ENCODE measurements at regions not wholly inside any gene's neighbourhood (a gene's known extent, or its start where the extent isn't known, plus 50 kb on each side); places are given as distances from the start of the nearest gene placed in this dataset.

DNA sequence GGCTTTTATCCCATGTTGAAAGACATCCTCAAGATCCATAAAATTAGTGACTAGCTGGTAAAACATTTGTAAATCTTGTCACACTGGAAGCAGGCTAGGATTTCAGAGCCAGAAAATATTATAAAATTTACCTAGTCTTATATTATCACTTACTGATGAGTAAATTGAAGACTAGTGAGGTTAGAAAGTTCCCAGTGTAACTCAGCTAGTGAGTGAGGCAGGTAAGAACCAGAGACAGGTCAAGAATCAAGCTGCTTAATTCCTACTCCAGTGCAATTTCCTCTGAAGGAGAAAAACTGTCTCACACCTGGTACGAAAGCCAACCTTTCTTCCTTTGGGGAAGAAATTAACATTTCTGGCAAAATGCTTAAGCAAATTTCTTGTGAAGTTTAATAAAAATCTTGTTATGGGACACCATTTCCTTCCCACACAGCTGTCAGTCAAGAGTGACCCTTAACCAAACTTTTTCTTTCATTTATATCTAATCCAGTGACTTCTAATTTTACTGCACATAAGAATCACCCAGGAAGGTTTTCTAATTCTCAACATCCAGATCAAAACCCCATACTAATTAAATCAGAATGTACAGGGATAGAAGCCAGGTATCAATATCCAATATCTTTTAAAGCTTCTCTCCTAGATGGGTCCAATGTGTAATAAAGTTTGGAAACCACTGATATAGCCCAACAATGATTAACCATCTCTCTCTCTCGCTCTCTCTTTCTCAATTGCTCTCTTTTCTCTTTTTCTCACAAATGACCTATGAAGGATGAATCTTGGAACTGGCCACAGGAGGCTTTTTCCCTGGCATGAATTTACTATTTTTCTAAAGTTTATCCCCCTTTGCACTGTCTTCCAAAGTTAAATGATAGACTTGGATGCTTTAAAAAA lies 264.3 kb upstream of the SLC39A10 start:
- H3K9ac ChIP-seq (ENCODE audit: low read length) = no peak overlapping the region
- no peaks in the 10 kb centered on the region for H3K9me3 ChIP-seq (ENCODE audit: low read length)
- H3K4me3 ChIP-seq (ENCODE audit: low read depth in 1 of 2, low read length in 2 of 2) = no peak overlapping the region
- H3K27ac ChIP-seq (ENCODE audit: low read depth, low read length) = no peak overlapping the region
- no peaks in the 10 kb centered on the region for H3K4me1 ChIP-seq (ENCODE audit: insufficient read depth, low read length)
- no peaks in the 10 kb centered on the region for H3K27me3 ChIP-seq (ENCODE audit: control insufficient read depth in 1 of 2, insufficient read depth in 2 of 2, low read length in 2 of 2)
- H3K36me3 ChIP-seq (ENCODE audit: insufficient read depth, low read length) = no peaks in the 10 kb centered on the region

DNA sequence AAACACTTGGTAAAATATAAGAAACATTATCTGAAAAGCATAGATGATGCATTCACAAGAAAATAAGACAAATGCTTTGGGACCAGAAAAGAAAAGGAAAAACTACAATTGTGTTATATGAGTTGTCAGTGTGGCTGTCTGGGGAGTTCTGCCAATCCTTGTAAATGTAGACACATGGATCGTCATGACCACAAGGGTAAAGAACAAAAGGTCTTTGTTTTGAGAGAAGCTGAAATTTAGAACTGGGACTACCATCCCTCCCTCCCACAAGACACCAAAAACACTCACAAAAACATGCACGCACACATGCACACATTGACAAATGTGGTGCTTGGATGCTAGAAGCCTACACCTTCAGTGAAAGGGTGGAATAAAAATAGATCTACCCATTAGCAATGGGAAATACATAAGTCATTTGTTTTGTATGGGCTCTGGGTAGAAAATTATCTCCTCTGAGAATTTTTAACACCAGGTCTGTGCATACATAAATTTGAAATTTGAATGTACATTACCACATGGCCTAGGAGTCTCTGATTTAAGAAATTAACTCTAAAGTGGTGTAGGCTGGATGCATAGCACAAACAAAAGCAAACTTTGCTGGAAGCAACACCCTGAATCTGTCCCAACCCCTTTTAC lies 266.2 kb upstream of the SLC39A10 start:
- H3K27ac ChIP-seq (ENCODE audit: low read depth, low read length) = no peak overlapping the region
- no peaks in the 10 kb centered on the region for H3K36me3 ChIP-seq (ENCODE audit: insufficient read depth, low read length)
- H3K9me3 ChIP-seq (ENCODE audit: low read length) = no peaks in the 10 kb centered on the region
- no peaks in the 10 kb centered on the region for H3K27me3 ChIP-seq (ENCODE audit: control insufficient read depth in 1 of 2, insufficient read depth in 2 of 2, low read length in 2 of 2)
- H3K9ac ChIP-seq (ENCODE audit: low read length) = no peak overlapping the region
- H3K4me3 ChIP-seq (ENCODE audit: low read depth in 1 of 2, low read length in 2 of 2) = no peak overlapping the region
- H3K4me1 ChIP-seq (ENCODE audit: insufficient read depth, low read length) = no peaks in the 10 kb centered on the region

DNA sequence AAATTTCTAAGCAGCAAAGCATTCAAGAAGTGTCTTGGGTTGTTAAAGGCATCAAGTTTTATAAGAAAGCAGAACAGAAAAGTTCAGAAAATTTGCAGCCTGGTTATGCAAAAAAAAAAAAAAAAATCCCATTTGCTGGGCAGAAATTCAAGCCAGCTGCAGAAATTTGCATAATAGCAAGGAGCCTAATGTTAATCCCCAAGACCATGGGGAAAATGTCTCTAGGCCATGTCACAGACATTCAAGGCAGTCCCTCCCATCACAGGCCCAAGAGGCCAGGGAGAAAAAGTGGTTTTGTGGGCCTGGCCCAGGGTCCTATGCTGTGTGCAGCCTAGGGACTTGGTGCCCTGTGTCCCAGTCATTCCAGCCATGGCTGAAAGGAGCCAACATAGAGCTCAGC lies 269.0 kb upstream of the SLC39A10 start:
- Histone ChIP-seq H3K4me3 (ENCODE audit: low read depth in 1 of 2, low read length in 2 of 2) (no peak overlapping the region), H3K9ac (ENCODE audit: low read length) (no peak overlapping the region), H3K4me1 (ENCODE audit: insufficient read depth, low read length) (no peaks in the 10 kb centered on the region), H3K36me3 (ENCODE audit: insufficient read depth, low read length) (no peaks in the 10 kb centered on the region), H3K9me3 (ENCODE audit: low read length) (no peaks in the 10 kb centered on the region), H3K27ac (ENCODE audit: low read depth, low read length) (no peak overlapping the region), H3K27me3 (ENCODE audit: control insufficient read depth in 1 of 2, insufficient read depth in 2 of 2, low read length in 2 of 2) (no peaks in the 10 kb centered on the region)

DNA sequence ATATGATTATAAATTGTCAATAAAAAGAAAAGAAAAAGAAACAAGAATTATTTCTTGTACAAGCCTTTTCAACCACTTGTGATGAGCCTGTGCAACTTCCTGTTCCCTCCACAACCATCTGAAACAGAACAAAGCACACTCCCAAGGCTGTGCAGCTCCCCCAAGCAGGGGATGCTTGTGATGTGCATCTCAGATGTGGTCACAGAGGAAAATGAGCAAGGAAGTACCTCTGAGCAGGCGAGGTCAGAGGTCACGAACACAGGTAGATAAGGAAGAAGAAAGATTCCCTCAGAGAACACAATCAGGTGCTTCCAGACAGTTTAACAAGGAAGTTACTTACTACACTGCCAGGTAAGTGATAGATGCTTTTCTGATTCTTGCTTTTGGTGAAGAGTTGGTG lies 274.8 kb upstream of the SLC39A10 start:
- Histone ChIP-seq H3K9ac (ENCODE audit: low read length) (no peak overlapping the region), H3K36me3 (ENCODE audit: insufficient read depth, low read length) (no peaks in the 10 kb centered on the region), H3K27me3 (ENCODE audit: control insufficient read depth in 1 of 2, insufficient read depth in 2 of 2, low read length in 2 of 2) (no peaks in the 10 kb centered on the region), H3K4me3 (ENCODE audit: low read depth in 1 of 2, low read length in 2 of 2) (no peak overlapping the region), H3K9me3 (ENCODE audit: low read length) (no peaks in the 10 kb centered on the region), H3K27ac (ENCODE audit: low read depth, low read length) (no peak overlapping the region), H3K4me1 (ENCODE audit: insufficient read depth, low read length) (no peaks in the 10 kb centered on the region)

DNA sequence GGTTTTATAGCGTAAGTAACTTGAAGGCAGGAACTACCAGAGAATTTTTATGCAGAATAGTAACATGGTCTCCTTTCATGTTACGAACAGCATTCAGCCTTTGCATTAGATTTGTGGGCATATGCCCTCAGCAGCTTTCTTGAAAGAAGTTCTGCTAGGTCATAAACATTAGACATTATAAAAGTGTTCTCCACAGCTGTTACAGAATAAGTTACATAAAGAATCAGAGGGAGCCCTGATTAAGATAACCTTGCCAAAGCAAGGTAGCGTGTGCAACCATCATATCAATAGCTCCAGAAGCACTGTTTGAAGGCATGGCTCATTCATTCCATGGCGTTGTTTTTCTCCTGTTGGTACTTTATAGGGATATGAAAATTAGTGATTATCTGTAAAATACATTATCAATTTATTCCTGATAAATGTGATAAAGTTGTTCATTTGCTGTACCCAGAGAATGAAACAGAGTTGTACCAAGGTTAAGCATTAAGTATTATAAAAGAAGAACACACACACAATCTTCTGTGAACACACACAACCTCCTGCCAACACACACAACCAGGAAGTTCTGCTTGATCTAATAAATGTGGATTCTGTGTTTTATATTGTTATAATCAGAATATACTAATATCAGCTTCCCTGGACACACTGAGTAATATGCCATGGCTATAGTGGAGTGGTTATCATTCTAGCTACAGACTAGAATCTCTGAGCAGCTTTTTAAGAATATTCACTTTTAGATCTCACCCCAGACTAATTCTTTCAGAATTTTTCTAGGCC lies 286.7 kb upstream of the SLC39A10 start:
- Histone ChIP-seq H3K4me3 (ENCODE audit: low read depth in 1 of 2, low read length in 2 of 2) (no peak overlapping the region), H3K27me3 (ENCODE audit: control insufficient read depth in 1 of 2, insufficient read depth in 2 of 2, low read length in 2 of 2) (no peaks in the 10 kb centered on the region), H3K4me1 (ENCODE audit: insufficient read depth, low read length) (no peaks in the 10 kb centered on the region), H3K9me3 (ENCODE audit: low read length) (no peaks in the 10 kb centered on the region), H3K9ac (ENCODE audit: low read length) (no peak overlapping the region), H3K27ac (ENCODE audit: low read depth, low read length) (no peak overlapping the region), H3K36me3 (ENCODE audit: insufficient read depth, low read length) (no peaks in the 10 kb centered on the region)

DNA sequence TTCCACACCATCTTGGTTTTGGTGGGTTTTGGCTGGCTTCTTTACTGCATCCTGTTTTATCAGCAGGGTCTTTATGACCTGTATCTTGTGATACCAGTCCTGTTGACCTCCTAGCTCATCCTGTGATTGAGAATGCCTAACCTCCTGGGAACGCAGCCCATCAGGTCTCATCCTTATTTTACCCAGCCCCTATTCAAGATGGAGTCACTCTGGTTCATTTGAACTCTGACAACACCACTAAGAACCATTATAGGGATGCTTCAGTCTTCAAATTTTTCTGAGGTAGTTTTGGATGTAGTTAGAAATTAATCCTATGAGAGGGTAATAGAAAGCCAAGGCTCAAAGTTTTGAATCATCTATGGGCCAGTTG lies 287.8 kb upstream of the SLC39A10 start:
- no peak overlapping the region for H3K27ac ChIP-seq (ENCODE audit: low read depth, low read length)
- H3K9ac ChIP-seq (ENCODE audit: low read length) = no peak overlapping the region
- H3K27me3 ChIP-seq (ENCODE audit: control insufficient read depth in 1 of 2, insufficient read depth in 2 of 2, low read length in 2 of 2) = no peaks in the 10 kb centered on the region
- H3K4me3 ChIP-seq (ENCODE audit: low read depth in 1 of 2, low read length in 2 of 2) = no peak overlapping the region
- no peaks in the 10 kb centered on the region for H3K36me3 ChIP-seq (ENCODE audit: insufficient read depth, low read length)
- H3K4me1 ChIP-seq (ENCODE audit: insufficient read depth, low read length) = no peaks in the 10 kb centered on the region
- no peaks in the 10 kb centered on the region for H3K9me3 ChIP-seq (ENCODE audit: low read length)

DNA sequence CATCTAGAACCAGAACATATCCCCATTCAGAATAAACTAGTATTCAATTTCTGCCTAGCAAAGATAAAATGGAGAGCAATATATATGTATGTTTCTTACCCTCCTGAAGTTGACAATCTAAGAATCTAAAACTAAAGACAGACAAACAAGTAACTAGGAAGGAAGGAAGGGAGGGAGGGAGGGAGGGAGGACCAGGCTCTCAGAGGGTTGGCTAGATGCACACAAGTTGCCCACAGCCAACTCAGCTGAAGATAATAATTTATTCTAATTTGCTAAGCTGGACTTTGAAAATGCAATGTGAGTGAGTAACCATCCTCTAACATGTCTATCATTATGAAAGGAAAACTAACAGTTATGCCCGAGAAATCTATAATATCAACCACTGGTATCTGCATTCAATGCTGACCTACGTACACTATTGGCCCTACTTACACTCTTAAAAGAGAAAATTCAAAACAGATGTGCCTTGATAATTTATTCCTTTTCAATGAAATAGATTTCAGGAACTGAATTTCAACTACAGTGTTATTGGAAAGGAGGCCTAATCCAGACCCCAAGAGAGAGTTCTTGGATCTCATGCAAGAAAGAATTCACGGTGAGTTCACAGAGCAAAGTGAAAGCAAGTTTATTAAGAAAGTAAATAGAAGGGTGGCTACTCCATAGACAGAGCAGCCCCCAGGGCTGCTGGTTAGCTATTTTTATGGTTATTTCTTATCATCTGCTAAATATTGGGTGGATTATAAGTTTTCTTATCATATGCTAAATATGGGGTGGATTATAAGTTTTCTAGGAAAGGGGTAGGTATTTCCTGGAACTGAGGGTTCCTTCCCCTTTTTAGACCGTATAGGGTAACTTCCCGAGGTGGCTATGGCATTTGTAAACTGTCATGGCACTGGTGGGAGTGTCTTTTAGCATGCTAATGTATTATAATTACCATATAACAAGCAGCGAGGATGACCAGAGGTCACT lies 288.5 kb upstream of the SLC39A10 start:
- no peaks in the 10 kb centered on the region for H3K9me3 ChIP-seq (ENCODE audit: low read length)
- H3K9ac ChIP-seq (ENCODE audit: low read length) = no peak overlapping the region
- no peak overlapping the region for H3K4me3 ChIP-seq (ENCODE audit: low read depth in 1 of 2, low read length in 2 of 2)
- no peak overlapping the region for H3K27ac ChIP-seq (ENCODE audit: low read depth, low read length)
- no peaks in the 10 kb centered on the region for H3K27me3 ChIP-seq (ENCODE audit: control insufficient read depth in 1 of 2, insufficient read depth in 2 of 2, low read length in 2 of 2)
- H3K36me3 ChIP-seq (ENCODE audit: insufficient read depth, low read length) = no peaks in the 10 kb centered on the region
- no peaks in the 10 kb centered on the region for H3K4me1 ChIP-seq (ENCODE audit: insufficient read depth, low read length)

DNA sequence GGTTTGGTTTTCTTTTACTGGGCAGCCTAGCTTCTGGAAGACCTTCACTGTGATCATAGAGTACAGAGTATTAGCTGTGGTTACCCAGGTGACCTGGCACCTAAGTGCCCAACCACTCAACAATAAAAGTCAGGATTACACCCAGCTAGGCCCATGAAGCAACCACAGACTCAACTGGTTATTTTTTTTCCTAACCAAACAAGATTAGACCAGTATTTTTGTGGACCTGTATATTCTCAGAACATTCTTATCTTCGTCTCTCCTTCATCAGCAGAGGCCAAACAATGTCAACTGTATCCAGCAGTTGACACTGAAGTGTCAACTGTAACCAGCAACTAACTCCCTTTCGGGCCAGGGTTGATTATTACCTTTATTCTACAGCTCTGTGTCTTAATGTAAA lies 289.2 kb upstream of the SLC39A10 start:
- no peaks in the 10 kb centered on the region for H3K4me1 ChIP-seq (ENCODE audit: insufficient read depth, low read length)

DNA sequence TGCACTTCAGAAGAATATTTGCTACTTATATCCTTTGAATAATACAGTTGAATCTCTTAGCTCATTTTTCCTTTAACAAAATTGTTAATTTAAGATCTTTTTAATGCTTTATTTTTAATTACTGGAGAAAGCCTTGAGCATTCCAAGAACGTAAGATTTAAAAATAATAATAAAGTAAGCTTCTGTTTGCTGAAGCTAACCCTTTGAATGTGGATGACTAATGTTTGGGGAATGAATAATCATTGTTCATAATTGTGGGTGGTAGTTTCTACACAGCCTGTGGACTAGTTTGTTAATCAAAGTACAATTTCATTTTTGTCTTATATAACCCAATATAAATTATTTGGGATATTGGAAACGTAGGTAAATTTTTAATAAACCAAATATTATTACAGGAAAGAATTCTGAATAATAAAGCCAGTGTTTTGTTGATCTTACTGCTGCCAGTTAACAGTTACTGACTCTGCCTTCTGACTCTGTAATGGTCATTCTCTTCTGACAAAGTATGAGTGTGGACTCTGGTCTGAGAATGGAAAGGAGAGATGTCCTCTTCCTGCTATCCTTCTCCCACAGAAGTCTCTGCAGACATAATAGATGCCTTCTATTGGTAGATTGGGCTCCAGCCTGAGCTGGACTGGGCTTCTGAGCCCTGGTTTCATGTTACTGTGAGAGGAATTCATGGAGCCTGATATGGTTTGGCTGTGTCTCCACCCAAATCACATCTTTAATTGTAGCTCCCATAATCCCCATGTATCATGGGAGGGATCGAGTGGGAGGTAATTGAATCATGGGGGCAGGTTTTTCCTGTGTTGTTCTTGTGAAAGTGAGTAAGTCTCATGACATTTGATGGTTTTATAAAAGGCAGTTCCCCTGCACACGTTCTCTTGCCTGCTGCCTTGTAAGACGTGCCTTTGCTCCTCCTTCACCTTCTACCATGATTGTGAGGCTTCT lies 292.7 kb upstream of the SLC39A10 start:
- no peaks in the 10 kb centered on the region for H3K4me1 ChIP-seq (ENCODE audit: insufficient read depth, low read length)
- H3K27me3 ChIP-seq (ENCODE audit: control insufficient read depth in 1 of 2, insufficient read depth in 2 of 2, low read length in 2 of 2) = no peaks in the 10 kb centered on the region
- no peak overlapping the region for H3K9ac ChIP-seq (ENCODE audit: low read length)
- H3K27ac ChIP-seq (ENCODE audit: low read depth, low read length) = no peak overlapping the region
- H3K36me3 ChIP-seq (ENCODE audit: insufficient read depth, low read length) = no peaks in the 10 kb centered on the region
- no peak overlapping the region for H3K4me3 ChIP-seq (ENCODE audit: low read depth in 1 of 2, low read length in 2 of 2)
- H3K9me3 ChIP-seq (ENCODE audit: low read length) = no peaks in the 10 kb centered on the region

More for the DNA sequence above, 289.2 kb upstream of the SLC39A10 start:
- no peaks in the 10 kb centered on the region for H3K27me3 ChIP-seq (ENCODE audit: control insufficient read depth in 1 of 2, insufficient read depth in 2 of 2, low read length in 2 of 2)
- H3K4me3 ChIP-seq (ENCODE audit: low read depth in 1 of 2, low read length in 2 of 2) = no peak overlapping the region
- no peaks in the 10 kb centered on the region for H3K9me3 ChIP-seq (ENCODE audit: low read length)
- no peak overlapping the region for H3K9ac ChIP-seq (ENCODE audit: low read length)
- H3K27ac ChIP-seq (ENCODE audit: low read depth, low read length) = no peak overlapping the region
- H3K36me3 ChIP-seq (ENCODE audit: insufficient read depth, low read length) = no peaks in the 10 kb centered on the region

DNA sequence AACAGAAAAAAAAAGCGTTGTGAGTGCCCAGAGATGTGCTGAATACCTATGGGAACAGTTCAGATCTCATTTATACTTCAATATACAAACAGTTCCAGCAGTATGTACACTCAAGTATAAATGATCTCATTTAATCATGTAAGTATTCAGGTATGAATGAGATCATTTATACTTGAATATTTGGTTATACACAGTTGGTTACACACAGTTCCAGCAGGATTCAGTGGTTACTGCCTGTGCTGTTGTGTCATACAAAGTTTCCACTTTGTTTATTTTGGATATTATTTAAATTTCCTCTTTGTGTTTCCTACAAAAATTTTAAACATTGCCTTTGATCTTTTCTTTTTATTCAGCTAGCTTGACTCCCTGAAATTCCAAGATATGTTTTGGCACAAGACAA lies 293.5 kb upstream of the SLC39A10 start:
- no peak overlapping the region for H3K4me3 ChIP-seq (ENCODE audit: low read depth in 1 of 2, low read length in 2 of 2)
- H3K4me1 ChIP-seq (ENCODE audit: insufficient read depth, low read length) = no peaks in the 10 kb centered on the region
- H3K36me3 ChIP-seq (ENCODE audit: insufficient read depth, low read length) = no peaks in the 10 kb centered on the region
- H3K27me3 ChIP-seq (ENCODE audit: control insufficient read depth in 1 of 2, insufficient read depth in 2 of 2, low read length in 2 of 2) = no peaks in the 10 kb centered on the region
- no peak overlapping the region for H3K9ac ChIP-seq (ENCODE audit: low read length)
- no peak overlapping the region for H3K27ac ChIP-seq (ENCODE audit: low read depth, low read length)
- no peaks in the 10 kb centered on the region for H3K9me3 ChIP-seq (ENCODE audit: low read length)

All from muscle layer of colon (tissue), 2 donors.